DOHH2 (cell line): ENCODE measurements at regions not wholly inside any gene's neighbourhood (a gene's known extent, or its start where the extent isn't known, plus 50 kb on each side); places are given as distances from the start of the nearest gene placed in this dataset.

Experiments
- H3F3A ChIP-seq: fragments of 200-600 bp; sonication (generic), shearing (Covaris generic); 2 replicates; pipeline ENCODE4 v1.6.0; 2016; ENCODE audit warnings: antibody characterized with exemption, mild to moderate bottlenecking; ENCODE audit not compliant: control insufficient read depth, insufficient read depth
- H3K27ac ChIP-seq: fragments of 200-600 bp; sonication (generic); 2 replicates; pipeline ENCODE4 v1.5.1; 2014; ENCODE audit warnings: low read depth, mild to moderate bottlenecking, low read length, moderate library complexity
- H3K27me3 ChIP-seq: fragments of 200-600 bp; sonication (generic); 2 replicates; pipeline ENCODE4 v1.6.1; 2014; ENCODE audit warnings: mild to moderate bottlenecking, low read length, mixed read lengths; ENCODE audit not compliant: control insufficient read depth
- H3K36me3 ChIP-seq: fragments of 200-600 bp; sonication (generic); 2 replicates; pipeline ENCODE4 v1.6.1; 2014; ENCODE audit warnings: mild to moderate bottlenecking, low read length, moderate library complexity, mixed read lengths; ENCODE audit not compliant: control insufficient read depth
- H3K4me1 ChIP-seq: fragments of 200-600 bp; sonication (generic); 2 replicates; pipeline ENCODE4 v1.6.1; 2014; ENCODE audit warnings: mild to moderate bottlenecking, low read length, mixed read lengths; ENCODE audit not compliant: control insufficient read depth
- H3K4me2 ChIP-seq: fragments of 200-600 bp; sonication (generic); 2 replicates; pipeline ENCODE4 v1.6.0; 2014; ENCODE audit warnings: mild to moderate bottlenecking, low read length, moderate library complexity
- H3K4me3 ChIP-seq: fragments of 200-600 bp; sonication (generic); 2 replicates; pipeline ENCODE4 v1.5.1; 2014; ENCODE audit warnings: mild to moderate bottlenecking, low read length, mixed read lengths
- H3K79me2 ChIP-seq: fragments of 200-600 bp; sonication (generic); 2 replicates; pipeline ENCODE4 v1.6.1; 2014; ENCODE audit warnings: mild to moderate bottlenecking, low read length, mixed read lengths; ENCODE audit not compliant: control insufficient read depth
- H3K9me2 ChIP-seq: fragments of 200-600 bp; sonication (generic); replicated peaks from 2 replicates; pipeline ENCODE4 v1.6.1; 2014; ENCODE audit warnings: mild to moderate bottlenecking, low read length, mixed read lengths; ENCODE audit not compliant: control insufficient read depth
- H3K9me3 ChIP-seq: fragments of 200-600 bp; sonication (generic); 2 replicates; pipeline ENCODE4 v1.6.1; 2014; ENCODE audit warnings: antibody characterized with exemption, low read length, mixed read lengths; ENCODE audit not compliant: control insufficient read depth, insufficient read depth
- H4K20me1 ChIP-seq: fragments of 200-600 bp; sonication (generic); 2 replicates; pipeline ENCODE4 v1.6.0; 2014; ENCODE audit warnings: low read depth, mild to moderate bottlenecking, antibody characterized with exemption, low read length, moderate library complexity; ENCODE audit not compliant: control insufficient read depth, insufficient read depth
- EZH2phosphoT487 ChIP-seq: fragments of 200-600 bp; sonication (generic); IDR thresholded peaks from 2 replicates; pipeline ENCODE4 v1.6.1; 2017; ENCODE audit warnings: borderline replicate concordance, mild to moderate bottlenecking, antibody characterized with exemption, low read length, moderate library complexity, mixed read lengths
- TF ChIP-seq, protein P1 (sequence below): fragments of 200-600 bp; sonication (generic); IDR thresholded peaks from one replicate; pipeline ENCODE4 v1.5.1; 2014; ENCODE audit warnings: antibody characterized with exemption, mild to moderate bottlenecking, low read depth, low read length; ENCODE audit not compliant: poor library complexity, severe bottlenecking

DNA sequence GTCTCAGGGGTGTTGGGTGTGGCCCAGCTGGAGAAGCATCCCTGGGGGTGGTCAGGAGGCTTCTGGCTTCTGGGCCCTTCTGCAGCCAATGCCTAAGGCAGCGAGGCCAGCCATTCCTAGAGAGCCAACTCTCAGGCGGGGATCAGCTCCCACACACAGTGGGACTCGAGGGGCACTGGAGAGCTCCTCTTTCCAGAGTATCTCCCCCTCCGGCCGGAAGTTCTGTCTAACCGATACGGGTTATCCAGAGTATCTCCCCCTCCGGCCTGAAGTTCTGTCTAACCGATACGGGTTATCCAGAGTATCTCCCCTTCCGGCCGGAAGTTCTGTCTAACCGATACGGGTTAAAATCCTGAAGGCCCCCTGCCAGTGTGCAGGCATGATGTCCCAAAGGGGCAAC is 71.2 kb upstream of the B3GAT1 start:
- Histone ChIP-seq H3K27ac (no peak overlapping the region), H3K4me2 (no peak overlapping the region), H3K4me1 (no peaks in the 10 kb centered on the region), H3F3A (no peaks in the 10 kb centered on the region), H3K36me3 (no peaks in the 10 kb centered on the region), H4K20me1 (no peaks in the 10 kb centered on the region), H3K79me2 (no peaks in the 10 kb centered on the region), H3K27me3 (no peaks in the 10 kb centered on the region), H3K9me3 (no peaks in the 10 kb centered on the region), H3K4me3 (no peak overlapping the region), H3K9me2 (no peaks in the 10 kb centered on the region)
- TF ChIP-seq, protein P1, sequence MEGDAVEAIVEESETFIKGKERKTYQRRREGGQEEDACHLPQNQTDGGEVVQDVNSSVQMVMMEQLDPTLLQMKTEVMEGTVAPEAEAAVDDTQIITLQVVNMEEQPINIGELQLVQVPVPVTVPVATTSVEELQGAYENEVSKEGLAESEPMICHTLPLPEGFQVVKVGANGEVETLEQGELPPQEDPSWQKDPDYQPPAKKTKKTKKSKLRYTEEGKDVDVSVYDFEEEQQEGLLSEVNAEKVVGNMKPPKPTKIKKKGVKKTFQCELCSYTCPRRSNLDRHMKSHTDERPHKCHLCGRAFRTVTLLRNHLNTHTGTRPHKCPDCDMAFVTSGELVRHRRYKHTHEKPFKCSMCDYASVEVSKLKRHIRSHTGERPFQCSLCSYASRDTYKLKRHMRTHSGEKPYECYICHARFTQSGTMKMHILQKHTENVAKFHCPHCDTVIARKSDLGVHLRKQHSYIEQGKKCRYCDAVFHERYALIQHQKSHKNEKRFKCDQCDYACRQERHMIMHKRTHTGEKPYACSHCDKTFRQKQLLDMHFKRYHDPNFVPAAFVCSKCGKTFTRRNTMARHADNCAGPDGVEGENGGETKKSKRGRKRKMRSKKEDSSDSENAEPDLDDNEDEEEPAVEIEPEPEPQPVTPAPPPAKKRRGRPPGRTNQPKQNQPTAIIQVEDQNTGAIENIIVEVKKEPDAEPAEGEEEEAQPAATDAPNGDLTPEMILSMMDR, result no peak
- TF ChIP-seq EZH2phosphoT487, result no peak

DNA sequence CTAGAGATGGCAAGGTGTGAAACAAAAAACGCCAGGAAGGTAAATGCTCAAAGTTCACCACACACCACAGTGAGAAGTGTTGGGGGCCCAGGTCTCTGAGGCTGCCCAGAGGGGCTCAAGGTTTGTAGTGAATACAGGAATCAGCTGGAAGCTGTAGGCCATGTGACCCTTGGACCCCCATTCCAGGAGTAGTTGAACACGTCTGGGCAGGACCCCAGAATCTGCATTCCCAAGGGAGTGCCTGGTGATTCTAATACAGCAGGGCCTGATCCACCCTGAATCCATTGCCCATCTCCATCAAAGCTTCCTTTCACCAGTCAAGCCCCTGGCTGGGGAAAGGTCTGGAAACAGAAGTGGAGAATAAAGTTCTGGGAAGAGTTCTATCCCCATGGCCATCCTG is 70.8 kb upstream of the B3GAT1 start:
- no peak overlapping the region for H3K4me2 ChIP-seq
- H3K27me3 ChIP-seq, result no peaks in the 10 kb centered on the region
- TF ChIP-seq, protein P1, result no peak
- TF ChIP-seq EZH2phosphoT487, result no peak
- H3K79me2 ChIP-seq, result no peaks in the 10 kb centered on the region
- H4K20me1 ChIP-seq, result no peaks in the 10 kb centered on the region
- H3K9me2 ChIP-seq, result no peaks in the 10 kb centered on the region
- H3K36me3 ChIP-seq, result no peaks in the 10 kb centered on the region
- no peaks in the 10 kb centered on the region for H3K9me3 ChIP-seq
- no peaks in the 10 kb centered on the region for H3K4me1 ChIP-seq
- no peaks in the 10 kb centered on the region for H3F3A ChIP-seq
- H3K27ac ChIP-seq, result no peak overlapping the region
- H3K4me3 ChIP-seq, result no peak overlapping the region

DNA sequence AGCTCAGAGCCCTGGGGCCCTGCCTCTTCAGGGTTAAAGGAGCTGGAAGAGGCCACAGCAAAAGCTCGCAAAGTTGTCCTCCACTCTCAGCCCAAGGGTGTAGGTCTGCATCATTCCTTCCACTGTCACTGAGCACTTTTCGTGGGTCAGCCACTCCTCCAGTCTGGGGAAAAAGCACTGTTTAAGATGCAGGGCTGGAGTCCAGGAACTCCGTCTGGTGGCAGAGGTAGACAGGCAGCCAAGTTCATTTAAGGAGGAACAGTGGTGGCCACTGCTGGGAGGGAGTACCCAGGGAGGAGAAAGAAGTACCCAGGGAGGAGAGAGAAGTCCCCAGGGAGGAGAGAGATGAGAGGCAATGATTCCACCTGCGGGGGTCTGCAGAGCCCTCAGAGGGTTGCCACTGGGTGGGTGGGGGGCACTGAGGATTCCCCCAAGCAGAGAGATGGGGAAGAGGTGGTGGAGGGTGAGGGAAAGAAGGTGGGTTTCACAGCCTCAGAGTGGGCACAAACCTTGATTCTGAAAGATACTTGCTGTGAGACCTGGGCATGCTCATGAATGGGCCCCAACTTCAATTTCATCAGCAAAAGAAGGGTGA is 70.0 kb upstream of the B3GAT1 start:
- H3F3A ChIP-seq, result no peaks in the 10 kb centered on the region
- no peak overlapping the region for H3K27ac ChIP-seq
- no peaks in the 10 kb centered on the region for H3K79me2 ChIP-seq
- H3K4me3 ChIP-seq, result no peak overlapping the region
- no peaks in the 10 kb centered on the region for H3K36me3 ChIP-seq
- H3K9me2 ChIP-seq, result no peaks in the 10 kb centered on the region
- TF ChIP-seq EZH2phosphoT487, result no peak
- TF ChIP-seq, protein P1, result no peak
- H3K9me3 ChIP-seq, result no peaks in the 10 kb centered on the region
- H3K4me2 ChIP-seq, result no peak overlapping the region
- H4K20me1 ChIP-seq, result no peaks in the 10 kb centered on the region; the same call in 1 of the 2 replicates
- no peaks in the 10 kb centered on the region for H3K4me1 ChIP-seq
- H3K27me3 ChIP-seq, result no peaks in the 10 kb centered on the region
